ENCODE measurements at regions not wholly inside any gene's neighbourhood (a gene's known extent, or its start where the extent isn't known, plus 50 kb on each side); places are given as distances from the start of the nearest gene placed in this dataset.
"Not testable (repeated sequence)": the region's sequence is repeated elsewhere in the genome, so short reads cannot be mapped to it uniquely, and the experiment has no call there.

DNA sequence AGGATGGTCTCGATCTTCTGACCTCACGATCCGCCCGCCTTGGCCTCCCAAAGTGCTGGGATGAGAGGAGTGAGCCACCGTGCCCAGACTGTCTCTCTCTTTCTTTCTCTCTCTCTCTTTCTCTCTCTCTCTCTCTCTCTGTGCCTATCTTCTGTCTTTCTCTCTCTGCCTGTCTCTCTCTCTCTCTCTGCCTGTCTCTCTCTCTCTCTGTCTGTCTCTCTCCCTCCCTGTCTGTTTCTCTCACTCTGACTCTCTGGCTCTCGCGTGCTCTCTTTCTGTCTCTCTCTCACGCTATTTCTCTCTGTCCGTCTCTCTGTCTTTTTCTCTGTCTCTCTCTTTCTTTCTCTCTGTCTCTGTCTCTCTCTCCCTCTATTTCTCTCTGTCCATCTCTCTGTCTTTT is 3911.2 kb upstream of the OR11H1 start:
- TF ChIP-seq EP300 (IDR thresholded peaks at IDR 0.05) (no peak), POLR2A (IDR thresholded peaks at IDR 0.05) (no peak), POLR2AphosphoS5 (IDR thresholded peaks at IDR 0.05) (no peak)
- TF ChIP-seq, protein P1, sequence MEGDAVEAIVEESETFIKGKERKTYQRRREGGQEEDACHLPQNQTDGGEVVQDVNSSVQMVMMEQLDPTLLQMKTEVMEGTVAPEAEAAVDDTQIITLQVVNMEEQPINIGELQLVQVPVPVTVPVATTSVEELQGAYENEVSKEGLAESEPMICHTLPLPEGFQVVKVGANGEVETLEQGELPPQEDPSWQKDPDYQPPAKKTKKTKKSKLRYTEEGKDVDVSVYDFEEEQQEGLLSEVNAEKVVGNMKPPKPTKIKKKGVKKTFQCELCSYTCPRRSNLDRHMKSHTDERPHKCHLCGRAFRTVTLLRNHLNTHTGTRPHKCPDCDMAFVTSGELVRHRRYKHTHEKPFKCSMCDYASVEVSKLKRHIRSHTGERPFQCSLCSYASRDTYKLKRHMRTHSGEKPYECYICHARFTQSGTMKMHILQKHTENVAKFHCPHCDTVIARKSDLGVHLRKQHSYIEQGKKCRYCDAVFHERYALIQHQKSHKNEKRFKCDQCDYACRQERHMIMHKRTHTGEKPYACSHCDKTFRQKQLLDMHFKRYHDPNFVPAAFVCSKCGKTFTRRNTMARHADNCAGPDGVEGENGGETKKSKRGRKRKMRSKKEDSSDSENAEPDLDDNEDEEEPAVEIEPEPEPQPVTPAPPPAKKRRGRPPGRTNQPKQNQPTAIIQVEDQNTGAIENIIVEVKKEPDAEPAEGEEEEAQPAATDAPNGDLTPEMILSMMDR (IDR thresholded peaks at IDR 0.05): no peak
- ATAC-seq (ENCODE audit: low FRiP score in 2 of 2) (peak; percentile 40 to 68), DNase-seq (no peak)
- no peaks in the 10 kb centered on the region for H3K4me1 ChIP-seq
- no peaks in the 10 kb centered on the region for H3K27me3 ChIP-seq
- no peak overlapping the region for H3K4me3 ChIP-seq
- H3K36me3 ChIP-seq: no peaks in the 10 kb centered on the region
- H3K27ac ChIP-seq: no peak overlapping the region
- H3K9me3 ChIP-seq: peaks cover 0 to 70% (median 32%) of the 10 kb centered on the region in 4 donors
- 89 to 90% methylated on average over 9 of the region's 9 CpGs for WGBS, 2 donors

- peaks cover 0 to 58% (median 28%) of the 10 kb centered on the region in 4 donors for H3K9me3 ChIP-seq
- H3K27ac ChIP-seq; DNase-seq; H3K27me3 ChIP-seq; H3K4me3 ChIP-seq; H3K4me1 ChIP-seq; H3K36me3 ChIP-seq; ATAC-seq (ENCODE audit: low FRiP score in 2 of 2): not testable (repeated sequence)
- WGBS, 2 donors: 61 to 66% methylated on average over 10 of the region's 11 CpGs
Observed at GRCh38 chr22:11618322-11618662, 3909.7 kb upstream of the OR11H1 start.

GRCh38 chr22:11618688-11619087 is 3909.3 kb upstream of the OR11H1 start:
- DNase-seq: peak in 1 of 2 donors; percentile 62
- not testable (repeated sequence) for H3K36me3 ChIP-seq; ATAC-seq (ENCODE audit: low FRiP score in 2 of 2); H3K27me3 ChIP-seq; H3K4me3 ChIP-seq; H3K4me1 ChIP-seq; H3K27ac ChIP-seq
- peaks cover 0 to 55% (median 27%) of the 10 kb centered on the region in 4 donors for H3K9me3 ChIP-seq
- WGBS, 2 donors: 71 to 81% methylated on average over 14 of the region's 14 CpGs

GRCh38 chr22:11620921-11621762 is 3906.8 kb upstream of the OR11H1 start:
- H3K4me1 ChIP-seq; H3K27ac ChIP-seq; ATAC-seq (ENCODE audit: low FRiP score in 2 of 2); H3K27me3 ChIP-seq; H3K36me3 ChIP-seq; H3K4me3 ChIP-seq: not testable (repeated sequence)
- peaks cover 0 to 53% (median 24%) of the 10 kb centered on the region in 4 donors for H3K9me3 ChIP-seq
- peak in 1 of 2 donors; percentile 56 for DNase-seq
- 78 to 81% methylated on average over 32 of the region's 32 CpGs for WGBS, 2 donors

DNA sequence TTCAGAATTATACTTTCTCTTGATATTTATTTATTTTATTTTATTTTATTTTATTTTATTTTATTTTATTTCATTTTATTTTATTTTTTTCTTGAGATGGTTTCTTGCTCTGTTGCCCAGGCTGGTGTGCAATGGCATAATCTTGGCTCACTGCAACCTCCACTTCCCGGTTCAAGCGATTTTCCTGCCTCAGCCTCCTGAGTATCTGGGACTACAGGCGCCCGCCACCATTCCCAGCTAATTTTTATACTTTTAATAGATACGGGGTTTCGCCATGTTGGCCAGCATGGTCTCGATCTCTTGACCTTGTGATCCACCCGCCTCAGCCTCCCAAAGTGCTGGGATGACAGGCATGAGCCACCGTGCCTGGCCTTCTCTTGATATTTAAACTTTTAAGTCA is 3905.2 kb upstream of the OR11H1 start:
- H3K27me3 ChIP-seq; ATAC-seq (ENCODE audit: low FRiP score in 2 of 2); H3K4me1 ChIP-seq; H3K4me3 ChIP-seq; H3K36me3 ChIP-seq; DNase-seq; H3K27ac ChIP-seq: not testable (repeated sequence)
- WGBS, 2 donors: 74 to 81% methylated on average over 9 of the region's 9 CpGs
- peaks cover 0 to 63% (median 31%) of the 10 kb centered on the region in 4 donors for H3K9me3 ChIP-seq

DNA sequence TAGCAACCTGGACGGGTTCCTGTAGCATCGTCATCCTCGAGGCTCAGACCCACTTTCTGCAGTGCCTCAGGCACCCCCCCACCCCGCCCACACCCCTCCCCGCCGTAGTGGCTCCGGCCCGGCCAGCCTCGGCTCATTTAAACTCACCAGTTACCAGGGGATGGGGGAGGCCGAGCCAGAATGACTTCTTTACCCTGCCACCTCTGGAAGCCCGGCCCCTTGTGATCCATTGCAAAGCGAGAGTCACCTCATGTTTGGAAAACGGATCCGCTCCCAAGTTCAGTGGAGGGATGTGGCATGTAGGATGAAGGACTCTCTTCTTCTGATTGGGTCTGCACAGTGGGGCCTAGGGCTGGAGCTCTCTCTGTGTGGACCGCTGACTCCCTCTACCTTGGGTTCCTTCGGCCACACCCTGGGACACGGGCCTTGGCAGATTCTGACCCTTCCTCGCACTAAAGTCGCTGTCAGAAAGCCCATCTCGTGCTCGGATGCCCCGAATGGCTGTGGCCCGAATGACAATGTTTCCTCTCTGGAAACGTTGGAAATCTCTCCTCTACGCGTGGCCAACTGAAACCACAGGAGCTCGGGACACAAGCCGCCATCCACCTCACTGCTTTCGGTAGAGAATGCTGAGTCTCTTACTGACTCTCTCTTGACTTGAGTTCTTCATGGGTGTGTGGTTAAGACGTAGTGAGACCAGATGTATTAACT is 3902.1 kb upstream of the OR11H1 start:
- H3K36me3 ChIP-seq; H3K27me3 ChIP-seq; H3K27ac ChIP-seq; H3K4me3 ChIP-seq; H3K4me1 ChIP-seq; ATAC-seq (ENCODE audit: low FRiP score in 2 of 2): not testable (repeated sequence)
- H3K9me3 ChIP-seq: peaks cover 8 to 69% (median 53%) of the 10 kb centered on the region in 4 donors
- peak in 1 of 2 donors; percentile 69 for DNase-seq
- WGBS, 2 donors: 87% methylated on average over 26 to 30 of the region's 30 CpGs

DNA sequence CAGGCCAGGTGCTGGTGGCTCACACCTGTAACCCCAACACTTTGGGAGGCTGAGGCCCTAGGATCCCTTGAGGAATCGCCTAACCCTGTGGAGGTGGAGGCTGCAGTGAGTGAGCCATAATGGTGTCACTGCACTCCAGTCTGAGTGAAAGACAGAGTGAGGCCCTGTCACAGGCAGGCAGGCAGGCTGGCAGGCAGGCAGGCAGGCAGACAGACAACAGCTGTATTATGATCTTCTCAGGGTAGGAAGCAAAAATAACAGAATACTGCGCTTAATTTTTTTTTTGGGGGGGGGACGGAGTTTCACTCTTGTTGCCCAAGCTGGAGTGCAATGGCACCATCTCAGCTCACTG is 3901.6 kb upstream of the OR11H1 start:
- peaks cover 8 to 66% (median 54%) of the 10 kb centered on the region in 4 donors for H3K9me3 ChIP-seq
- no peak overlapping the region for H3K4me3 ChIP-seq
- no peaks in the 10 kb centered on the region for H3K4me1 ChIP-seq
- 89% methylated on average over 3 of the region's 3 CpGs for WGBS, 2 donors
- H3K27me3 ChIP-seq: no peaks in the 10 kb centered on the region
- no peaks in the 10 kb centered on the region for H3K36me3 ChIP-seq
- no peak for TF ChIP-seq EP300 (IDR thresholded peaks at IDR 0.05)
- TF ChIP-seq POLR2A (IDR thresholded peaks at IDR 0.05): no peak
- TF ChIP-seq, protein P1 (IDR thresholded peaks at IDR 0.05): no peak
- no peak for TF ChIP-seq POLR2AphosphoS5 (IDR thresholded peaks at IDR 0.05)
- DNase-seq (peak in 1 of 2 donors; percentile 24), ATAC-seq (ENCODE audit: low FRiP score in 2 of 2) (no peak)
- H3K27ac ChIP-seq: no peak overlapping the region

DNA sequence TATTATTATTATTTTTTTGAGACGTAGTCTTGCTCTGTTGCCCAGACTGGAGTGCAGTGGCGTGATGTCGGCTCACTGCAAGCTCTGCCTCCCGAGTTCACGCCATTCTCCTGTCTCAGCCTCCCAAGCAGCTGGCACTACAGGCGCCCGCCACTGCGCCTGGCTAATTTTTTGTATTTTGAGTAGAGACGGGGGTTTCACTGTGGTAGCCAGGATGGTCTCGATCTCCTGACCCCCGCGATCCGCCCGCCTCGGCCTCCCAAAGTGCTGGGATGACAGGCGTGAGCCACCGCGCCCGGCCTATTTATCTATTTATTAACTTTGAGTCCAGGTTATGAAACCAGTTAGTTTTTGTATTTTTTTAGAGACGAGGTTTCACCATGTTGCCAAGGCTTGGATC is 3901.0 kb upstream of the OR11H1 start:
- ATAC-seq (ENCODE audit: low FRiP score in 2 of 2); H3K4me1 ChIP-seq; H3K4me3 ChIP-seq; H3K27ac ChIP-seq; H3K36me3 ChIP-seq; H3K27me3 ChIP-seq: not testable (repeated sequence)
- 90 to 95% methylated on average over 20 of the region's 20 CpGs for WGBS, 2 donors
- peaks cover 8 to 61% (median 51%) of the 10 kb centered on the region in 4 donors for H3K9me3 ChIP-seq
- peak in 1 of 2 donors; percentile 80 for DNase-seq
